Heart left ventricle (tissue), 13 donors: ENCODE measurements at regions not wholly inside any gene's neighbourhood (a gene's known extent, or its start where the extent isn't known, plus 50 kb on each side); places are given as distances from the start of the nearest gene placed in this dataset.

ENCODE experiments used
- POLR2A ChIP-seq, 2 donors: fragments of 450-650 bp; IDR thresholded peaks; one replicate each; pipeline ENCODE4 v1.6.1; 2017; ENCODE audit warnings: antibody characterized with exemption in 2 of 2, mild to moderate bottlenecking in 2 of 2, moderate library complexity in 2 of 2
- TF ChIP-seq, protein P1 (sequence below), 12 donors: fragments of 200-600 bp; sonication (generic) in 4 of 12; IDR thresholded peaks; one replicate each; pipeline versions ENCODE4 v1.5.0 to v1.8.0; 2018 to 2022; ENCODE audit warnings: antibody characterized with exemption in 12 of 12, mild to moderate bottlenecking in 5 of 12
- donor health status: ischemic (EF 13 %, LVEDD 7.1; RV severe dilation, severe dysfunction).
- donor health status: DM: no; HTN: yes; CAD: no.
- donor health status: DM: no; HTN: no; CAD: no.
- donor health status: ischemic (EF 25% LVEDD 6.9; RV normal size, moderate dysfunction).
- donor health status: ischemic (EF 25% LVEDD 5.7; RV mildly dilated, moderate dysfunction).
- donor health status: ischemic (EF 35%, LVEDD 5.7; RV mildly dilated, moderate dysfunction).
- donor health status: nonischemic (EF 11% LVEDD 7.7; RV severe dilation, severe dysfunction).
- donor health status: DM: yes; HTN: yes; CAD: no.
- donor health status: PGD.
- donor health status: ischemic (EF 29% LVEDD 5.4; RV normal size, mild dysfunction).
- donor health status: nonischemic (EF 23%, LVEDD 6.1; RV moderate dilation, normal function).

DNA sequence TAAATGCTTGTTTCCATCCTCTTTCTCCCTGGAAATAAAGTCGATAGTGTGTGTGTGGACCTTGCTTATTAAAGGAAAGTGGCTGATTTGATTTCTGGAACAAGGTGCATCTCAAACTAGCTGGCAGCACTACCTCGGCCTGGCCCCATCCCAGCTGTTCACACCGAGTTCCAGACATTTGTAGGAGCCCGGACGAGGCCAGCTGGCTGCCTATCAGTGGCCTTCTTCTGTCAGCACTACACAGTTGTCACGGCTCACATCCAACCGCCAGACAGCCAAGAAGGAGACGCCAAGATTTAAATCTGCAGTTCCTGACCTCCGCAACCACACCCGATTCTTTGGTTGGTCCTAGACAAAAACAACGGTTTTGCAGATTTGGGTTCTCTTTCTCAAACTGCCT is 63.6 kb downstream of the PALM2AKAP2 start:
- TF ChIP-seq, protein P1, sequence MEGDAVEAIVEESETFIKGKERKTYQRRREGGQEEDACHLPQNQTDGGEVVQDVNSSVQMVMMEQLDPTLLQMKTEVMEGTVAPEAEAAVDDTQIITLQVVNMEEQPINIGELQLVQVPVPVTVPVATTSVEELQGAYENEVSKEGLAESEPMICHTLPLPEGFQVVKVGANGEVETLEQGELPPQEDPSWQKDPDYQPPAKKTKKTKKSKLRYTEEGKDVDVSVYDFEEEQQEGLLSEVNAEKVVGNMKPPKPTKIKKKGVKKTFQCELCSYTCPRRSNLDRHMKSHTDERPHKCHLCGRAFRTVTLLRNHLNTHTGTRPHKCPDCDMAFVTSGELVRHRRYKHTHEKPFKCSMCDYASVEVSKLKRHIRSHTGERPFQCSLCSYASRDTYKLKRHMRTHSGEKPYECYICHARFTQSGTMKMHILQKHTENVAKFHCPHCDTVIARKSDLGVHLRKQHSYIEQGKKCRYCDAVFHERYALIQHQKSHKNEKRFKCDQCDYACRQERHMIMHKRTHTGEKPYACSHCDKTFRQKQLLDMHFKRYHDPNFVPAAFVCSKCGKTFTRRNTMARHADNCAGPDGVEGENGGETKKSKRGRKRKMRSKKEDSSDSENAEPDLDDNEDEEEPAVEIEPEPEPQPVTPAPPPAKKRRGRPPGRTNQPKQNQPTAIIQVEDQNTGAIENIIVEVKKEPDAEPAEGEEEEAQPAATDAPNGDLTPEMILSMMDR (IDR thresholded peaks at IDR 0.05): no peak
- TF ChIP-seq POLR2A (IDR thresholded peaks at IDR 0.05): no peak
